Vagina (tissue), 2 donors: ENCODE measurements at regions not wholly inside any gene's neighbourhood (a gene's known extent, or its start where the extent isn't known, plus 50 kb on each side); places are given as distances from the start of the nearest gene placed in this dataset.

Source experiments
- CTCF ChIP-seq, 3 experiments: fragments of 450-650 bp in 2 of 3; fragments of 200-600 bp in 1 of 3; sonication (generic) in 1 of 3; IDR thresholded peaks; one replicate each; pipeline ENCODE4 v1.5.1; 2017 to 2019; ENCODE audit warnings: antibody characterized with exemption in 3 of 3, mild to moderate bottlenecking in 2 of 3, moderate library complexity in 2 of 3
- POLR2A ChIP-seq, 2 donors: fragments of 450-650 bp; IDR thresholded peaks; one replicate each; pipeline ENCODE4 v1.6.1; 2017; ENCODE audit warnings: antibody characterized with exemption in 2 of 2, mild to moderate bottlenecking in 2 of 2, moderate library complexity in 2 of 2

GRCh38 chr1:187794561-187794960, 965.8 kb downstream of the PLA2G4A start:
- TF ChIP-seq POLR2A (IDR thresholded peaks at IDR 0.05) (no peak), CTCF (IDR thresholded peaks at IDR 0.05) (no peak)
